ENCODE measurements at regions not wholly inside any gene's neighbourhood (a gene's known extent, or its start where the extent isn't known, plus 50 kb on each side); places are given as distances from the start of the nearest gene placed in this dataset.

DNA sequence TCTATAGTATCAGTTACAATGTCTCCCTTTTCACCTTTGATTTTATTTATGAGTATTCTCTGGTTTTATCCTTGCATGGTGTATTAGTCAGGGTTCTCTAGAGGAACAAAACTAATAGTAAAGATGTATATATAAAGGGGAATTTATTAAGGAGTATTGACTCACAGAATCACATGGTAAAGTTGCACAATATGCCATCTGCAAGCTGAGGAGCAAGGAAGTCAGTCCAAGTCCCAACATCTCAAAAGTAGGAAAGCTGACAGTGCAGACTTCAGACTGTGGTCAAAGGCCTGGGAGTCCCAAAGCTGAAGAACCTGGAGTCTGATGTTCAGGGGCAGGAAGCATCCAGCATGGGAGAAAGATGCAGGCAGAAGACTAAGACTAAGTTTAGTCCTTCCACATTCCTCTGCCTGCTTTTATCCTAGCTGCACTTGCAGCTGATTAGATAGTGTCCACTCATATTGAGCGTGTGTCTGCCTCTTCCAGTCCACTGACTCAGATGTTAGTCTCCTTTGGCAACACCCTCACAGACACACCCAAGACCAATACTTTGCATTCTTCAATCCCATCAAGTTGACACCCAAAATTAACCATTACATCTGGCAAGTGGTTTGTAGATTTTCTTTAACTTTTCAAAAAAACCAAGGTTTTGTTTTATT lies 308.0 kb upstream of the LMO3 start:
- no peaks in the 10 kb centered on the region for H3K36me3 ChIP-seq
- no peak for DNase-seq
- H3K27me3 ChIP-seq (ENCODE audit: low read depth): no peaks in the 10 kb centered on the region
- no peak overlapping the region for H3K27ac ChIP-seq (replicated peaks)
- peaks cover 40% of the 10 kb centered on the region for H3K9me3 ChIP-seq (replicated peaks)
- no peaks in the 10 kb centered on the region for H3K4me1 ChIP-seq
- H3K4me3 ChIP-seq: no peak overlapping the region
- TF ChIP-seq, protein P1, sequence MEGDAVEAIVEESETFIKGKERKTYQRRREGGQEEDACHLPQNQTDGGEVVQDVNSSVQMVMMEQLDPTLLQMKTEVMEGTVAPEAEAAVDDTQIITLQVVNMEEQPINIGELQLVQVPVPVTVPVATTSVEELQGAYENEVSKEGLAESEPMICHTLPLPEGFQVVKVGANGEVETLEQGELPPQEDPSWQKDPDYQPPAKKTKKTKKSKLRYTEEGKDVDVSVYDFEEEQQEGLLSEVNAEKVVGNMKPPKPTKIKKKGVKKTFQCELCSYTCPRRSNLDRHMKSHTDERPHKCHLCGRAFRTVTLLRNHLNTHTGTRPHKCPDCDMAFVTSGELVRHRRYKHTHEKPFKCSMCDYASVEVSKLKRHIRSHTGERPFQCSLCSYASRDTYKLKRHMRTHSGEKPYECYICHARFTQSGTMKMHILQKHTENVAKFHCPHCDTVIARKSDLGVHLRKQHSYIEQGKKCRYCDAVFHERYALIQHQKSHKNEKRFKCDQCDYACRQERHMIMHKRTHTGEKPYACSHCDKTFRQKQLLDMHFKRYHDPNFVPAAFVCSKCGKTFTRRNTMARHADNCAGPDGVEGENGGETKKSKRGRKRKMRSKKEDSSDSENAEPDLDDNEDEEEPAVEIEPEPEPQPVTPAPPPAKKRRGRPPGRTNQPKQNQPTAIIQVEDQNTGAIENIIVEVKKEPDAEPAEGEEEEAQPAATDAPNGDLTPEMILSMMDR (IDR thresholded peaks at IDR 0.05; ENCODE audit: borderline replicate concordance): no peak
- intact Hi-C loops (cut with micrococcal nuclease): no loop called here

DNA sequence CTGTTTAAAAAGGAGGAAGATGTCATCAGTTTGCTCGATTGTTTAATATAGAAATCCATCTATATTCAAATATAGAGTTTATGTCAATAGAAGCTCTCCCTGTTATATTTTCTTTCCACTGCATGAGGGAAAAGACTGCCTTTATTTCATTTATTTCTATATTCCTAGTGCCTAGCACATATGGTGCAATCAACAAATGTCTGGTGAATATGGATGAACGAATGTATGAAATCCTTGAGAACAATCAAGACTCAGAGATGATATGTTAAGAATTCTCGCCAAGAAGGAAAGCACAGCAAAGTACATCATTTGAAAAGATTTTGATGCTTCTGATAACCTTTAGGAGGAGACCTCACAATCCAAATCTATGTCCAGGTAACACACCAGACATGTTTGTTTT lies 296.0 kb upstream of the LMO3 start:
- DNase-seq: no peak
- Histone ChIP-seq H3K4me1 (no peaks in the 10 kb centered on the region), H3K9me3 (replicated peaks) (peaks cover 23% of the 10 kb centered on the region), H3K27ac (replicated peaks) (no peak overlapping the region), H3K36me3 (no peaks in the 10 kb centered on the region), H3K27me3 (ENCODE audit: low read depth) (no peaks in the 10 kb centered on the region), H3K4me3 (no peak overlapping the region)
- TF ChIP-seq, protein P1 (IDR thresholded peaks at IDR 0.05; ENCODE audit: borderline replicate concordance): no peak
- intact Hi-C loops (cut with micrococcal nuclease): no loop called here

DNA sequence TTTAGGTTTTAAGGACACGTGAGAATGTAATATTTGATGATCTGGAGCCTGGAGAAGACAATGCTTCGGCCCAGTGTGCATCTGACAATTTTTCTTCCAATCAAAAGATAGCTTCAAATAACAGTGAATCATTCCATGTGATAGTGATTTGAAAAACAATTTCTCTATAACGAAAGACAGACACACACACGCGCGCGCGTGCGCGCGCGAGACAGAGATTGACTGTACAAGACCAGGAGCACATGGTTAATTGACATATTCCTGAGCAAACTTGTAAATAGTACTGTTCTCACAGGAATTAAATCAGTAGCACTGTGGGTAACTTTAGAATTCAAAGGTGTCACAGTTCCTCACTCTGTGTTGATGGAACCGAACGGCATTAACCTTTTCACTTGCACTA lies 287.5 kb upstream of the LMO3 start:
- no peaks in the 10 kb centered on the region for H3K27me3 ChIP-seq (ENCODE audit: low read depth)
- intact Hi-C loops (cut with micrococcal nuclease): no loop called here
- no peaks in the 10 kb centered on the region for H3K4me1 ChIP-seq
- TF ChIP-seq, protein P1 (IDR thresholded peaks at IDR 0.05; ENCODE audit: borderline replicate concordance): no peak
- H3K4me3 ChIP-seq: no peak overlapping the region
- H3K36me3 ChIP-seq: no peaks in the 10 kb centered on the region
- peaks cover 24% of the 10 kb centered on the region for H3K9me3 ChIP-seq (replicated peaks)
- DNase-seq: no peak
- no peak overlapping the region for H3K27ac ChIP-seq (replicated peaks)

DNA sequence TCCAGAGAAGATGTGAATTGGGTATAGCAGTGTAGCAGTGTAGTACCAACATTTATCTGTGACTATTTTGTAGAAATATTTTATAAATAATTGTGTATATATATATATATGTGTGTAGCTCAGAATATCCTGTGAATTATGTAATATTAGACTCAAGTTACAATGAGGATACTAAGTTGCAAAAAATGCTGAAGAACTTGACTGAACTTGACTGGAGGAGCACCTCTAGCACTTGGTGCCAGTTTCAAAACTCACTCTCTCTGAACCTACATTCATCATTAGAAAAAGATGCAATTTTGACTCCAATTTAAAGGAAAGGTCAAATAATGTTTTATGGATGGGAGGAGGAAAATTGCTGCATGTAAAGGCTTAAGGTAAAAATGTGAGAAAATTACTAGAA lies 285.7 kb upstream of the LMO3 start:
- H3K9me3 ChIP-seq (replicated peaks): peaks cover 31% of the 10 kb centered on the region
- H3K27ac ChIP-seq (replicated peaks): no peak overlapping the region
- H3K27me3 ChIP-seq (ENCODE audit: low read depth): no peaks in the 10 kb centered on the region
- H3K4me3 ChIP-seq: no peak overlapping the region
- TF ChIP-seq, protein P1 (IDR thresholded peaks at IDR 0.05; ENCODE audit: borderline replicate concordance): no peak
- intact Hi-C loops (cut with micrococcal nuclease): no loop called here
- DNase-seq: no peak
- no peaks in the 10 kb centered on the region for H3K4me1 ChIP-seq
- H3K36me3 ChIP-seq: no peaks in the 10 kb centered on the region

DNA sequence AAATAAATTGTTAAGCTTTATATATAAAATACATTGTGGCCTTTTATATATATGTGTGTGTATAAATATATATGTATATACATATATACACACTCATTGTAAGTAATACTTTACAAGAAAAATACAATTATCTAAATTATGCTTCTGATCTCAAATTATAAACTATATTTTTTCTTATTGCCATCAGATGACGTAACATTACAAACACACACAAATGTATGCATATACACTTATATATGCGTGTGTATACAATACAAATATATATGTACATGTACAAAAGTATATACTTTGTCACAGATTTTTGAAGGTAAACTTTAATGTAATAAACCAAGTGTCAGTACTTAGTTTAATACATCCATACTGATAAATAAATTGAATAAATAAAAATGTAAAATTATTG lies 278.9 kb upstream of the LMO3 start:
- Histone ChIP-seq H3K27me3 (ENCODE audit: low read depth) (no peaks in the 10 kb centered on the region), H3K27ac (replicated peaks) (no peak overlapping the region), H3K9me3 (replicated peaks) (peaks cover 19% of the 10 kb centered on the region), H3K4me3 (no peak overlapping the region), H3K4me1 (no peaks in the 10 kb centered on the region), H3K36me3 (no peaks in the 10 kb centered on the region)
- no peak for DNase-seq
- TF ChIP-seq, protein P1 (IDR thresholded peaks at IDR 0.05; ENCODE audit: borderline replicate concordance): no peak
- intact Hi-C loops (cut with micrococcal nuclease): no loop called here
